HG03045 (cell line): ENCODE measurements at regions not wholly inside any gene's neighbourhood (a gene's known extent, or its start where the extent isn't known, plus 50 kb on each side); places are given as distances from the start of the nearest gene placed in this dataset.
"Not testable (repeated sequence)": the region's sequence is repeated elsewhere in the genome, so short reads cannot be mapped to it uniquely, and the experiment has no call there.

Source experiments
- ATAC-seq: cut with Tn5 transposase; IDR thresholded peaks from one replicate; pipeline ENCODE4 v1.9.1; 2021; ENCODE audit warnings: mild to moderate bottlenecking, moderate library complexity; ENCODE audit not compliant: unreplicated experiment

DNA sequence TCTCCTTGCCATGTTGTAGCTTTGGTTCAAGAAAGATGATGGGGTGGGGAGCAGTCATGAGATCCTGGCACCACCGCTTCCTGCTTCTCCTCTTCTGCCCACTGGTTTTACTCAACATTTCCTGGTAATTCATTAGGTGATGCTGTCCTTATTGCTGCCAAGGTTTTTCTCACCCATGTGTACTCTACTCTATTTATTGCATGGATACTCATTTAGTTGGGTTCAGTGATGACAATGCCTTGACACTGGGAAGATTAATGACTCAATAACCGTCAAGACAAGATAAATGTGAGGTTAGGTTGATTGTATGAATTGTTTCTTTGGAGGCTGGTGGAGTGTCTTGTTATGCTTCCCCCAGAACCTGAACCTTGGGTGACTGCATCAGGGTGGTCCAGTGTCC lies 484.2 kb downstream of the SIPA1L2 start:
- no peak for ATAC-seq

DNA sequence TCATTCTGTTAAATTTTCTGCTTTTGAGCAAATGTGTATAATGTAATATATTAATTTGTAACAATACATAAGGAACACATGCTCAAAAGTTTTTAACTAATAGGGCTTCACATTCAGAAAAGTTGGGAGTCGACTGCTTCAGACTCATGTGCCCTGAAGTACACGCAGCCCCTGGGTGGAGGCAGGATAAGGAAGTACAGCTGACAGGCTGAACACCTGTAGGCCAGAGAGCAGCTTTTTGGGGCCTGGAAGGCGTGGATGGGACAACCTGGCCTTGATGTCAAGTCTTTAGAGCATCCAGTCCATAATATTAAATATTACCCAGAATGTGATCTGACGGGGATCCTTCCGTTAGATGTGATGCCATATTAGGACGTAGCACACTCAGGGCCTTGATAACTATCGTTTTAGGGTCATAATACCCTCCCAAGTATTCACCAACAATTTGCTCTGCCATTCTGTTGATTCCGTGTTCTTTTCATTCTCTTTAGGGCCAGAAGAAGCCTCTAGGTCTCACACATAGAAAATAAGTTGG lies 485.2 kb downstream of the SIPA1L2 start:
- no peak for ATAC-seq

DNA sequence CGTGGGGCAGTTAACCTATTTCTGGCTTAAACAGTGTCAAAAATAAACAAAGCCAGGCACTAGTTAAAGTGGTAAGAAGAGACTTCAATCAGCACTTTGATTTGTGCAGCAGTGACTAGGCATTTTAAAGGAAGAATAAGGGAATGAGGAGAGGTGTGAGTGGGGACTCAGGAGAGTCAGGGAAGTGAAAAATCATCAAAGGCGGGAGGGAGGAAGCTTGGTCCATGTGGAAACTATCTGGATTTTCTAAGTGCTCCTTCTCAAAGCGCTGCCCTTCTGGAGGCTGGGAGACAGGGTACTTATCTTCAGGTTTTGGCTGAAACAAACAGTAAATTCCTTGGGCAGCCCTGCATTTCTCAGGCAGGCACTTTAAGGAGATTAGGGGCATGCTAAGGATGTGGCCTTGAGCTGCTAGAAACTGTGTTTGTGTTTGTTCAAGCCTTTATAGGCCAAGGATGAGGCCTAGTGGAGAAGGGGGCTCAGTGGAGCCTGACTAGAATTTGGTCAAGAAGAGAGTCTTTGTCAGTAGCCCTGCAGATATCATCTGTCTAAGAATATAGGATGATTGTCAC lies 486.5 kb downstream of the SIPA1L2 start:
- no peak for ATAC-seq

DNA sequence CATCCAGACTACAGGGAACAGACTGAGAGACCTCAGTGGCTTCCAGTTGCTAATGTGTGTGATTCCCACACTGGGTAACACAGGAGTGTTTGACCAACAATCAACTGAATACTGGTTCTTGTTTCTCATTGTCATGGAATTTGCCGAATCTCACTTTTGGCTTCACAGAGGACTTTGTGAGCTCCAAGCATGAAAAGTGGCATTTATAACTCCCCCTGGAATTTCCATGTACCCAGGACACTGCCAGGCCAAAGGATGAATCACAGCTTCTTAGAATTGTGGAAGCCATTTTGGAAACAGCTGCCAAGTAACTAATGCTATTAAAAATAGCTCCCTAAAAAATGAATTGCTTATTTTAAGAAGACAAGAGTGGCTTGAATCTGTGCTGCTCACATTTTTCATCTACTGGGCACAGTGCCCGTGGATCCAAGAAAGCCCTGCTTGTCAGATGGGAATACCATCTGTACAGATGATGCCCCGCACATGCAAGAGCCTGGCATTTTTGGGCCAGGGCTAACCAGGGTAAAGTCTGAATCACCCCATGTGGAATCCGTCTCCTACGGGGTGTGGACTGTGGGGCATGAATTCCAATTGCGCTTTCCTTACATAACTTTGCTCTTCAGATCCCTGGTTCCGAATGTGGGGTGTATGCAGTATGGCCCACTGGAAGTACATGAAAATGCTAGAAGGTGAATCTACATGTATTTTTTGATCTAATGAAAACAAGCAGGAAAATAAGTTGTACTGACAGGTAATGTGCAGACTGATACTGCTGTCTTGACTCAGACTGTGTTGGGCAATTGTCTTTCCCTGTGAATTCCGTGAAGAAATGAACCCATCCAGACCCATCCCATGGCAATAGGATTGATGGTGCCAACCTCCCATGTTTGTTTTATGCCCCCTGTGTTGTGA lies 487.3 kb downstream of the SIPA1L2 start:
- ATAC-seq = no peak

DNA sequence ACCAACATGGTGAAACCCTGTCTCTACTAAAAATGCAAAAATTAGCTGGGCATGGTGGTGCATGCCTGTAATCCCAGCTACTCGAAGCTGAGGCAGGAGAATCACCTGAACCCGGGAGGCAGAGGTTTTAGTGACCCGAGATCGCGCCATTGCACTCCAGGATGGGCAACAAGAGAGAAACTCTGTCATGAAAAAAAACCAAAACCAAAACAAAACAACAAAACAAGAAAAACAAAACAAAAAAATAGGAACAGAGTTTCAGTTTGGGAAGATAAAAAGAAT lies 488.8 kb downstream of the SIPA1L2 start:
- not testable (repeated sequence) for ATAC-seq

DNA sequence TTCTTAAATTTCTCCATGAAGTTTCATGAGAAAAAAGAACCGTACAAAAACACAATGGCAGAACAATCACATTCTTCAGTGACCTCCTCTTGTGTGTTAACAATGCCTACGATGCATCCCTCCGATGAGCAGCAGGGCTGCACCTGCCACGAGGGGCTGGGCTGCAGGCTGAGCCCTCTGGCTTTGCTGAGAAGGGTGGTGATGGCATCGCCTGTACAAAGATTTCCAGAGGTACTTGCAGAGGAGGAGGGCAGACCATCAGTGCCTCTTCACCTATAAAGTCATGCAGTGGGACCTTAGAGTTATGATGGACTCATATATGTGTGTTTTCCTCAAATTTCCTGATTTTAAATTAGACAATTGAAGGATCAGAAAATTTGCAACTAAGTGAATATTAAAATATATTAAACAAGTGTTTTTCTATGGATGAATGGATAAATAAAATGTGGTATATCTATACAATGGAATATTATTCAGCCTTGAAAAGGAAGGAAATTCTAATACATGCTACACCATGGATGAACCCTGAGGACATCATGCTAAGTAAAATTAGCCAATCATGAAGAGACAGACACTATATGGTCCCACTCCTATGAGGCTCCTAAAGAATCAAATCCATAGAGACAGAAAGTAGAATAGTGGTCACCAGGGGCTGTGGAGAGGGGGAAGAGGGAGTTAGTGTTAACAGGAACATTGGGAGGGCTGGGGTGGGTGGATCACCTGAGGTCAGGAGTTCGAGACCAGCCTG lies 489.3 kb downstream of the SIPA1L2 start:
- no peak for ATAC-seq

DNA sequence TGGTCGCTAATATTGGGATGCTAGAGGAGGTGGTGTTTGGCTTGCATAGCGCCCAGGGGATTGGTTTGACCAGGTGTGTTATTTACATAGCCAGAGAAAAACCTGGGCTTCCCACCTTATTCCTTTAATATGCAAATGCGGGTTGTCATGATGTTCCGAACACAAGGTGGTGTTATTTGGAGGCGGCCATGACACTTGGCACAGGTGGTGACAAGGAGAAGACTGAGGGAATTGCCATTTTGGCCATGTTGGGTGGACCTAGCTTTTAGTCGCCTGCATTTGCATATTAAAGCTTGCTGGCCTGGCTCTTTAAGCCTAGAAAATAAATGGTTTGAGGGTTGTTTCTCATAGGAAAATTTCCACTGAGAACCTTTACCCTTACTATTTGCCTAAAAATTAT lies 490.5 kb downstream of the SIPA1L2 start:
- ATAC-seq = no peak

DNA sequence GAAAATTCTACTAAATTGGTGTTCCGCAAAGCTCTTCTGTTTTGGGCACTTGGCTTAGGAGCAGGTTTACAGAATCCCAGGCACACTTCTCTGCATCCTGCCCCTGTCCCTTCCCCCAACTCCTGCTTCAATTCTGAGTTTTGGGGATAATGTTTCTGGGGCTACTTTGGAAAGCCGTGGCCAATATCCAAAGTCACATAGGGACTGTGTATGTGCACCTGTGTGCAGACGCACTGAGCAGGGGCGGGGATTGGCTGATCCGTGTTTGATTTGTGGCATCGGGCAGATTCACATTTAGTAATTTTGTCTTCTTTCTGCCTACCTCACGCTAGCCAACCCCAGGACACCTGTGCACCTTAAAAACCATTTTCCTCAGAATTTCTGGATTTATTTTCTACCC lies 491.9 kb downstream of the SIPA1L2 start:
- no peak for ATAC-seq

DNA sequence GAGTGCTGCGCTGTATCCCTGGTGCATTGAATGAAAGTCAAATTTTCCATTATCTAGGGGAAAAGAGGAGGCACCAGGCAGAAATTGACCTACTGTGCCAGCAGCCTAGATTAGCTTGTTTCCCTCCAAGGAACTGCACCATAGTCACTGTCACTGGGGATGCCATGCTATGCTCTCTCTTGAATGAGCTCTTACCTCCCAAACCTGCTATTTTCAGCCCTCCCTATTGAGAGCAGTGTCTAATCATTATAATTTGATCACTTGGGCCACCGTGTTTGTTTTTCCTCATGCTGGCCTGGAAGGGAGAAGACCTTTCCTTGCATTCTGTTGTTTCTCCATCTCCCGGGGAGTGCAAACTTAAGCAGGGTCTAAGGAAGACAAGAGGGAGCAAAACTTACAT lies 492.9 kb downstream of the SIPA1L2 start:
- no peak for ATAC-seq

DNA sequence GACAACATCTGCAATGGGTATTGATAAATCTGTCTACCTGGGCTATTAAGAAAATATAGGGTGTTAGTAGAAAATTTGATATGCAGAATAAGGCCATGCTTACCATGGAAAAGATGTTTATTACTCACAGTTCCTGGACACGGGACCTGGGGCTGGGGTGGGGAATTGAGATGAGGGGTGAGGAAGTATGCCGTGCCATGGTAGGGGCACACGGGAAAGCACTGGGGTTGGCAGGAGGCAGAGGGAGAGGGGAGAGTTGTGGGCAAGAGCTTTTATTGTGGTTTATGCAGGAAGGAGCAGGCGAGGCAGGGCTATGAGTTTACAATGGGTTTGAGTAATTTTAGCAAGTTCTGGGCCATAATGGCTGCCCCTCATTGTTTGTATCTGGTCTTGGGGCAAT lies 493.8 kb downstream of the SIPA1L2 start:
- no peak for ATAC-seq

DNA sequence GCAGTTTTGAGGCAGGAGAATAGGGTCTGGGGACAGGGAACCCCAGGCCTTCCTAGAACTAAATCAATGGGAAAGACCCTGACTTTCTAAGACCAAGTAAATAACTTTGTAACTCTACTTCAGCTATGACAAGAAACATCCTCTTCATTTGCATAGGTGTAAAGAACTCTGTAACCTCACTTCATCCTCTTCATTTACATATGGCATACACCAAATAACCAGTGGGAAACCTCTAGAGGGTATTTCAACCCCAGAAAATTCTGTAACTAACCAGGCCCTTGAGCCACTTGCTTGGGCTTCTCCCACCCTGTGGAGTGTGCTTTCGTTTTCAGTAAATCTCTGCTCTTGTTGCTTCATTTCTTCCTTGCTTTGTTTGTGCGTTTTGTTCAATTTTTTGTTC lies 495.6 kb downstream of the SIPA1L2 start:
- ATAC-seq = no peak

DNA sequence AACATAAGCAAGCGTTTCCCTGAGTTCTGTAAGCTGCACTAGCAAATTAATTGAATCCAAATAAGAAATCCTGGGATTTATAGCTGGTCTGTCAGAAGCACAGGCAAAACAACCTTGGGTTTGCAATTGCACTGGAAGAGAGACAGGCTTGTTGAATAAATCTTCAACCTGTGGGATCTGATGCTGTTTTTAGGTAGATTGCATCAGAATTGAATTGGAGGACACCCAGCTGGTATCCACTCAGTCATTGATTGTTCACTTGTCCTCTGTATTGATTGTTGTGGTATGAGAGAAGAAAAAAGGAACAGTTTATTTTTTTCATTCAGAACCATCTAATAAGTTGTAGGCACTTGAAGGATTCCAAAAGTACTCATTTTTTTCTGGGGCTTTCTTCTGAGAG lies 497.4 kb downstream of the SIPA1L2 start:
- no peak for ATAC-seq

DNA sequence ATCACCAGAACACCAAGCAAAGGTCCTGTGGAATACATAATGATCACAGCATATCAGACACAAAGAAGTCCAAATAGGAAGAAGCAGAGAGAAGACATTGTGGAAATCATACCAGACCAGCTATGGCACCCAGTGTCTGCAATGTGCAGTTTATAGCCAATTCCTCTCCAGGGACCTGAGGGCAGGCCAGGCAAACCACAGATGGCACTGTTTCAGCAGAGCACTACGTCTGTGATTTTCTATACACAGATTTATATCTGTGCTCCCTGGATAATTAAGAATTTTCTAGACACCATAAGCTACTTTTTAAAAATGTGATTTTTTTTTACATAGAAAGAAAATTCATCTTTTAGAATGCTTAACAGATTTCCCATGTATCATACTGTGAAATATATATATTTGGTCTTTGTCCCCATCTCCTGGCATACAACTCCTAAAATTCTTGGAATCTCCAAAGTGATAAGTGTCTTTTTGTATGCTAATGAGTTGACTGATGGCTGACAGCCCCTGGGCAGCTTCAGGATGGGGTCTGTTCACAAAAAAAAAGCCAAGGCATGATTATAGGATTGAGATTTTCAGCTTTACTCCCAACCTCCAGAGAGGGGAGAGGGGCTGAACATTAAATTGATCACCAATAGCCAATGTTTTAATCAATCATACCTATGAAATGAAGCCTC lies 498.1 kb downstream of the SIPA1L2 start:
- ATAC-seq = no peak

DNA sequence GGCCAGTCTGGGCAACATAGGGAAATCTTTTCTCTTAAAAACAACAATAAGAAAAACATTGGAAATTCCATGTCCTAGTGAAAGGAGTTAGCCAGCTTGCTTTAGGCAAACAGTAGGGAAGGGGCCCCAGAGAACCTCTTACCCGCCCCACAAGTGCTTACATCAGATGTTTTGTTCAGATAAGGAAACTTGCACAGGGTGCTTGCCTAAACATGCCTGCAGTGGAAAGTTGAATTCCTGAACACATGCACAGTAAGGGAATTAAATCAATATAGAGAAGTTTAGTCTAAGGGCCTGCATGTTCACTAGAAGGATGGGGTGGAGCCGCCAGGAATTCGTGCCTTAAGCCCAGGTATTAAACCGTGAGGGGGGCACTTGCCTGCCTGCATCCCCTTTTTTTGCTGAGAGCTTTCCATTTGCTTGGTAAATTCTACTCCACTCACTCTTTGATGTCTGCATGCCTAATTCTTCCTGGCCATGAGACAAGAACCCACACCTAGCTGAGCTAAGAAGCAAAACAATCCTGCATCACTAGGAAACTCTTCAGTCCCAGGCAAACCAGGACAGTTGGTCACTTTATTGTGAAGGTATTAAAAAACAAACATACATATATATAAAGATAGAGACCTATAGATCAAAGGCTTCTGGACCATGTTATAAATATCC lies 499.0 kb downstream of the SIPA1L2 start:
- ATAC-seq = no peak

DNA sequence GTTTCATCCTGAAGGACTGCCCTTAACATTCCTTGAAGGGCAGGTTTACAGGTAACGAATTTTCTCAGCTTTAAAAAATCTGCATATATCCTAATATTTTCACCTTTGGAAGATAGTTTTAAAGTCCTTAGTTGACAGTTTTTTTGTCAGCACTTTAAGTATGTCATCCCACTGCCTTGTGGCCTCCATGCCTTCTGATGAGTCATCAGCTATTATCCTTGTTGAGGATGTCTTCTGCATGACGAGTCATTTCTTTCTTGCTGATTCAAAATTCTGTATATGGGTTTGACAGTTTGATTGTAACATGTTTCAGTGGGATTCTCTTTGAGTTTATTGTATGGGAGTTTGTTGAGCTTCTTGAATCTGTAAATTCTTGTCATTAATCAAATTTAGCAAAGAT lies 500.6 kb downstream of the DISC1 start:
- no peak for ATAC-seq

DNA sequence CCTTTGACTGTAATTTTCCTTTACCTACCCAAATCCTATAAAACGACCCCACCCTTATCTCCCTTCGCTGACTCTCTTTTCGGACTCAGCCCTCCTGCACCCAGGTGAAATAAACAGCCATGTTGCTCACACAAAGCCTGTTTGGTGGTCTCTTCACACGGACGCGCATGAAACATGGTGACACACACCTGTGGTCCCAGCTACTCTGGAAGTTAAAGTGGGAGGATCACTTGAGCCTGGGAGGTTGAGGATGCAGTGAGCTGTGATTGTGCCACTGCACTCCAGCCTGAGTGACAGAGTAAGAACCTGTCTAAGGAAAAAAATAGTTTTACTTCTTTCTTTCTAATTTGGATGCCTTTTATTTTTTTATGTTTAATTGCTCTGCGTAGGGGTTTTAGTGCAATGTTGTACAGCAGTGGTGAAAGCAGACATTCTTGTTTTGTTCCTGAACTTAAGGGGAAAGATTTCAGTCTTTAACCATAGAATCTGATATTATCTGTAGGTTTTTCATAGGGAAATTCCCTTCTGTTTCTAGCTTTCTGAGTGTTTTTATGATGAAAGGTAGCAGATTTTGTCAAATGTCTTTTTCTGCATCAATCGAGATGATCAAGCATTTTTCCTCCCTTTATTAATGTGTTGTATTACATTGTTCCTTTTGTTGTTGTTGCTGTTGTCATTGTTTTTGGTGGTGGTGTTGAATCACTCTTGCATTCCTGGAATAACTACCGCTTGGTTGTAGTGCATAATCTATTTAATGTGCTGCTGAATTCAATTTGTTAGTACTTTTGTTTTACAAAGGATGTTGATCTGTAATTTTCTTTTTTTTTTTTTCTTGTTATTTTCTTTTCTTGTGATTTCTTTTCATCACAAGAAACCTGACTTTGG lies 497.4 kb downstream of the DISC1 start:
- ATAC-seq = no peak

DNA sequence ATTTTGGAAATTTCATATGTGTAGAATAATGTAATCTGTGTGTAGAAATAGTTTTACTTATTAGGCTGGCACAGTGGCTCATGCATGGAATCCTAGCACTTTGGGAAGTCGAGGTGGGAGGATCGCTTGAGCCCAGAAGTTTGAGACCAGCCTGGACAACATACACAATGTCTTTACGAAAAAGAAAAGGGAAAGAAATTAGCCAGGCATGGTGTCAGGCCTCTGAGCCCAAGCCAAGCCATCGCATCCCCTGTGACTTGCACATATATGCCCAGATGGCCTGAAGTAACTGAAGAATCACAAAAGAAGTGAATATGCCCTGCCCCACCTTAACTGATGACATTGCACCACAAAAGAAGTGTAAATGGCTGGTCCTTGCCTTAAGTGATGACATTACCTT lies 491.3 kb downstream of the DISC1 start:
- not testable (repeated sequence) for ATAC-seq

DNA sequence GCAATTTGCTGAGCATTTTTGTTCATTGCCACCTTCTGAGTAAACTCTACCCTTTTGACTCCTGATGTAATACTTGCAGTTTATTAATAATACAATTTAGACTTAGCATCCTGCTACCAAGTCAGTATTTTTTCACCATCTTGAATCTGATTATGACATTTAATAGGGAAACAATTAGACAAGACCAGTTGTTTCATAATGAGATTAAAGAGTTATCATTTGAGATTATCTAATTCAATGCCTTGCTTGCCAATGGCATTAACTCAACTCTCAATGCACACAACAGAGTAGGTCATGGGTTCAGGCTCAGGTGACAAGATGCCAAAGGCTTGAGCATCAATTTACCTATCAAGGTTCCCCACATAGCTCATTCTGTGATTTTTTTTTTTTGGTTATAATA lies 488.4 kb downstream of the DISC1 start:
- ATAC-seq = no peak

DNA sequence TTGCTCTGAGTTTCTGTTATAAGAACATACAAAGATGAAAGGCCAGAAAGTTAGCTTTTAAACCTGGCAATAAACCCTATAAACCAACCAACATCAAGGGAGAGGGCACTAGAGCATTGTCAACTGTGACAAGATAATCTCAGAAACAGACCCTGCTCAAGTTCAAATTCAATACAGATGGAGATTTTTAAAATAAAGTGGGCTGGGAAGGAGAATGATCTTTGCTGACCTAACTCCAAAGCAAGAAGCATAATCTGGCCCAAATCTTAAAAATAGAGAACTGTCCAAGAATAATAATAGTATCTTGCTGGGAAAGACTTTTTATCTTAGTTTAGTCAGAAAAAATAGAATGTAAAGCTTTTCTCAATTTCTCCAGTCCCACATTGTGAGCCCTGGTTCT lies 485.5 kb downstream of the DISC1 start:
- no peak for ATAC-seq

DNA sequence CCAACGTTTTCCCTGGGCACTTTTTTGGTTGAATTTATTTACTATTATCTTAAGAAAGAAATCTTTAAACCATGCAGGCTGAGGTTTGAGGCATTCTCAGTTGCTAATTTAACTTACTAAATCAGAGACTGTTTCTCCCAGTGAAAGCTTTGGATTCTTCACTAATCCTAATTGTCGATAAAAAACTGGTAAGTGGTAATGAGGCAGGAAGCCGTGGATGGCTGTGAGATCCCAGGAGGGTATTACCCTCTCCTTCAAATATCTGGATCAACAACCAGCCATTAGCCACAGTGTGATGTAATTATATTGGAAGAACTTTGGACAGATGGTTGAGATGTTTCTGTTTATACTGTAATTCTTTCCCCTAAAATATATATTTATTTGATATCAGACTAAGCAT lies 485.0 kb downstream of the DISC1 start:
- no peak for ATAC-seq
